ENCODE measurements at regions not wholly inside any gene's neighbourhood (a gene's known extent, or its start where the extent isn't known, plus 50 kb on each side); places are given as distances from the start of the nearest gene placed in this dataset.

DNA sequence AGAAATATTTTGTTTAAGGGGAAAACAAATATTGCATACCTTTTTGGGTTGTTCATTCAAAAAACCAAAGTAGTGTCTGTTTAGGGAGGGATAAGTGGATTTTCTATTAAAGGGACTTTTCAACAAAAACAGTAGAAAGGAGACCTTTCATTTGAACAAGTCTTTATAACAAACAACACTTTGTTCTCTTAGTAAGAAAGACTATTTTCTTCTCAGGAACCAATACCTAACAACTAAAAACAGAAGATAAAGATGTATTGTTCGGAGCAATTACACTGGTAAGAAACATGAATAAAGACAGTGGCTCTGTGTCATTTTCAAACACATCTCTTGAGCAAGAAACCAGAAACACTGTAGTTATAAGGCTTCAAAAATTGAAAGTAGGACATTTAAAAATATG is 1610.1 kb upstream of the PCDH20 start:
- no peaks in the 10 kb centered on the region for H3K4me1 ChIP-seq (ENCODE audit: control insufficient read depth, insufficient read depth, low read length)
- DNase-seq: no peak

DNA sequence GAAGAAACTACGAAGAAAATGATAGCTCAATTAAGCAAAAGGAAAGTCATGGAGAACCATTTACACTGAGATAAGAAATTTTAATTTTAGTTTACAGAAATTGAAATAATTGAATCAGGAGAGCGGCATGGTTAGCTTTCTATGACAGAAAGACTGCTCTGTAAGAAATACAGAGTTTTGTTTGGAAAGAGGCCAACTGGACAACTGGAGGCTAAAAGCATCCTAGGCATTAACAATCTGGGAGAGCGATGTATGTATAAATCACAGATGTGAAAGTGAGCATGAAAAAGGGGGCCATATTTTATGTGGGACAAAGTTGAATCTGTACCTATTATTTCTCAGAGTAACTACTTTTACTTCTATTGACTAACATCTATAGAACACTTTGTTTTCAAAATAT is 1608.8 kb upstream of the PCDH20 start:
- no peaks in the 10 kb centered on the region for H3K36me3 ChIP-seq (ENCODE audit: control insufficient read depth, insufficient read depth, low read length)
- no peaks in the 10 kb centered on the region for H3K4me1 ChIP-seq (ENCODE audit: control insufficient read depth, insufficient read depth, low read length)
- no peak for DNase-seq
- H3K4me3 ChIP-seq (ENCODE audit: low read length): no peak overlapping the region
- no peaks in the 10 kb centered on the region for H3K27me3 ChIP-seq (ENCODE audit: control insufficient read depth, insufficient read depth, low read length)
- H3K27ac ChIP-seq (ENCODE audit: low read length): no peak overlapping the region
- 93% methylated on average over 3 of the region's 3 CpGs for WGBS (ENCODE audit: insufficient coverage, low lambda C conversion rate)
- H3K9me3 ChIP-seq (ENCODE audit: control insufficient read depth, low read depth, low read length): no peaks in the 10 kb centered on the region

More for the DNA sequence above, 1610.1 kb upstream of the PCDH20 start:
- H3K27ac ChIP-seq (ENCODE audit: low read length): no peak overlapping the region
- no peaks in the 10 kb centered on the region for H3K9me3 ChIP-seq (ENCODE audit: control insufficient read depth, low read depth, low read length)
- H3K27me3 ChIP-seq (ENCODE audit: control insufficient read depth, insufficient read depth, low read length): no peaks in the 10 kb centered on the region
- WGBS (ENCODE audit: insufficient coverage, low lambda C conversion rate): 80% methylated on average over 1 of the region's 1 CpG
- H3K4me3 ChIP-seq (ENCODE audit: low read length): no peak overlapping the region
- H3K36me3 ChIP-seq (ENCODE audit: control insufficient read depth, insufficient read depth, low read length): no peaks in the 10 kb centered on the region

- no peak for DNase-seq
- no peaks in the 10 kb centered on the region for H3K36me3 ChIP-seq (ENCODE audit: control insufficient read depth, insufficient read depth, low read length)
- no peaks in the 10 kb centered on the region for H3K27me3 ChIP-seq (ENCODE audit: control insufficient read depth, insufficient read depth, low read length)
- no CpG with 5 or more reads among the region's 2 CpGs for WGBS (ENCODE audit: insufficient coverage, low lambda C conversion rate)
- H3K4me3 ChIP-seq (ENCODE audit: low read length): no peak overlapping the region
- H3K27ac ChIP-seq (ENCODE audit: low read length): no peak overlapping the region
- H3K4me1 ChIP-seq (ENCODE audit: control insufficient read depth, insufficient read depth, low read length): no peaks in the 10 kb centered on the region
- peaks cover 2% of the 10 kb centered on the region for H3K9me3 ChIP-seq (ENCODE audit: control insufficient read depth, low read depth, low read length)
Observed at GRCh38 chr13:63011996-63012395, 1596.3 kb upstream of the PCDH20 start.

DNA sequence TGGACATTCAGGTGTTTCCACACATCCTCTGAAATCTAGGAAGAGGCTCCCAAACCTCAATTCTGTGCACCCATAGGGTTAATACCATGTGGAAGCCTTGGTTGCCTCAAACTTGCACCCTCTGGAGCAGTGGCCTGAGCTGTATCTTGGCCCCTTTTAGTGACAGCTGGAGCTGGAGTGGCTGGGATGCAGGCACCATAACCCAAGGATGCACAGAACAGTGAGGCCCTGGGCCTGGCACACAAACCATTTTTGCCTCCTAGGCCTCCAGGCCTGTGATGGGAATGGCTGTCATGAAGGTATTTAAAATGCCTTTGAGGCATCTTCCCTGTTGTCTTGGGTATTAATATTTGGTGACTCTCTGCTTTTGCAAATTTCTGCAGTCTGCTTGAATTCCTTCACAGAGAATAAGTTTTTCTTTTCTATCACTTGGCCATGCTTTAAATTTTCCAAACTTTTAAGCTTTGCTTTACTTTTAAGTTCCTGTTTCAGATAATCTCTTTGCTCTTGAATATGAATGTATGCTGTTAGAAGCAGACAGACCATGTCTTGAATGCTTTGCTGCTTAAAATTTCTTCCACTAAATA is 1594.5 kb upstream of the PCDH20 start:
- no peak overlapping the region for H3K27ac ChIP-seq (ENCODE audit: low read length)
- no peak for DNase-seq
- H3K36me3 ChIP-seq (ENCODE audit: control insufficient read depth, insufficient read depth, low read length): no peaks in the 10 kb centered on the region
- H3K4me3 ChIP-seq (ENCODE audit: low read length): no peak overlapping the region
- H3K4me1 ChIP-seq (ENCODE audit: control insufficient read depth, insufficient read depth, low read length): no peaks in the 10 kb centered on the region
- no peaks in the 10 kb centered on the region for H3K27me3 ChIP-seq (ENCODE audit: control insufficient read depth, insufficient read depth, low read length)
- H3K9me3 ChIP-seq (ENCODE audit: control insufficient read depth, low read depth, low read length): no peaks in the 10 kb centered on the region

DNA sequence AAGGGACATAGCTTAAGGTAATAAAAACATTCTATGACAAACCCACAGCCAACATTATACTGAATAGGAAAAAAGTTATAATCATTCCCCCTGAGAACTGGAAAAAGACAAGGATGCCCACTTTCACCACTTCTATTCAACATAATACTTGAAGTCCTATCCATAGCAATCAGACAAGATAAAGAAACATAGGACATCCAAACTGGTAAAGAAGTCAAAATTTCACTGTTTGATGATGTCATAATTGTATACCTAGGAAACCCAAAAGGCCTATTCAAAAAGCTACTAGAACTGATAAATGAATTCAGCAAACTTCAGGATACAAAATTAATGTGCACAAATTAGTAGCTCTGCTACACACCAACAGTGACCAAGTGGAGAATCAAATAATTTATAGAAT is 1590.0 kb upstream of the PCDH20 start:
- no peak overlapping the region for H3K4me3 ChIP-seq (ENCODE audit: low read length)
- no peaks in the 10 kb centered on the region for H3K27me3 ChIP-seq (ENCODE audit: control insufficient read depth, insufficient read depth, low read length)
- no peak overlapping the region for H3K27ac ChIP-seq (ENCODE audit: low read length)
- no peaks in the 10 kb centered on the region for H3K4me1 ChIP-seq (ENCODE audit: control insufficient read depth, insufficient read depth, low read length)
- no peaks in the 10 kb centered on the region for H3K36me3 ChIP-seq (ENCODE audit: control insufficient read depth, insufficient read depth, low read length)
- H3K9me3 ChIP-seq (ENCODE audit: control insufficient read depth, low read depth, low read length): no peaks in the 10 kb centered on the region
- DNase-seq: no peak

GRCh38 chr13:62997696-62998095 is 1582.0 kb upstream of the PCDH20 start:
- WGBS (ENCODE audit: insufficient coverage, low lambda C conversion rate): no CpG with 5 or more reads among the region's 1 CpG
- Histone ChIP-seq H3K27me3 (ENCODE audit: control insufficient read depth, insufficient read depth, low read length) (no peaks in the 10 kb centered on the region), H3K27ac (ENCODE audit: low read length) (no peak overlapping the region)

DNA sequence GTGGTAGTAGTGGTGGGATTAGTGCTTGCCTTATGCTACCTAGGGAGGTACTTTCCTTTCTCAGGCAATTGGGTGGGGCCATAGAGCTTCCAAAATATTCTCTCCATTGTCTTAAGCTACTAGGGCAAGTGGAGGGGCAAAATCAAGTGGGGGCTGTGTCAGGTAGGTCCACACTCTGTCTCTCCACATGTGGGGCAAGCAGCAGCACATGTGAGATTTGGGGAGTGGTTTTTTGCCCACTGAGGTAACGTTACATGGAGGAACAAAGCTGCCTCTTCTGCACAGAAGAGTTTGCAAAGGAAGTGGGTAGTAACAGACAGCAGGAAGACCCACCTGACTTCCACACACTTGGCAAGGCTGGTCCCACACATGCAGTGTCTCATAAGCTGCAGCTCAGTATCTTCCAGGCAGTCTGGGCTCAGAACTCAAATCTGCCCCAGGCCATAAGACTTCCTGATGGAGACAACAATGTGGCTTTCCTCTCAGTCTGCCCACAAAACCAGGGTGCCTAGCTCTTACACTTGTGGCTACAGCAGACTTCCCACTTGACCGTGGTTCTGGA is 1581.5 kb upstream of the PCDH20 start:
- no CpG with 5 or more reads among the region's 2 CpGs for WGBS (ENCODE audit: insufficient coverage, low lambda C conversion rate)
- no peaks in the 10 kb centered on the region for H3K9me3 ChIP-seq (ENCODE audit: control insufficient read depth, low read depth, low read length)

More at GRCh38 chr13:62997696-62998095, 1582.0 kb upstream of the PCDH20 start:
- Histone ChIP-seq H3K4me1 (ENCODE audit: control insufficient read depth, insufficient read depth, low read length) (no peaks in the 10 kb centered on the region), H3K36me3 (ENCODE audit: control insufficient read depth, insufficient read depth, low read length) (no peaks in the 10 kb centered on the region), H3K4me3 (ENCODE audit: low read length) (no peak overlapping the region), H3K9me3 (ENCODE audit: control insufficient read depth, low read depth, low read length) (no peaks in the 10 kb centered on the region)
- no peak for DNase-seq

GRCh38 chr13:62973804-62974203 is 1558.2 kb upstream of the PCDH20 start:
- H3K4me1 ChIP-seq (ENCODE audit: control insufficient read depth, insufficient read depth, low read length): no peaks in the 10 kb centered on the region
- no peaks in the 10 kb centered on the region for H3K9me3 ChIP-seq (ENCODE audit: control insufficient read depth, low read depth, low read length)
- no peaks in the 10 kb centered on the region for H3K27me3 ChIP-seq (ENCODE audit: control insufficient read depth, insufficient read depth, low read length)
- no peaks in the 10 kb centered on the region for H3K36me3 ChIP-seq (ENCODE audit: control insufficient read depth, insufficient read depth, low read length)
- DNase-seq: no peak
- no peak overlapping the region for H3K4me3 ChIP-seq (ENCODE audit: low read length)
- WGBS (ENCODE audit: insufficient coverage, low lambda C conversion rate): 100% methylated on average over 1 of the region's 5 CpGs
- H3K27ac ChIP-seq (ENCODE audit: low read length): no peak overlapping the region

More for the DNA sequence above, 1581.5 kb upstream of the PCDH20 start:
- Histone ChIP-seq H3K27ac (ENCODE audit: low read length) (no peak overlapping the region), H3K27me3 (ENCODE audit: control insufficient read depth, insufficient read depth, low read length) (no peaks in the 10 kb centered on the region), H3K36me3 (ENCODE audit: control insufficient read depth, insufficient read depth, low read length) (no peaks in the 10 kb centered on the region), H3K4me1 (ENCODE audit: control insufficient read depth, insufficient read depth, low read length) (no peaks in the 10 kb centered on the region), H3K4me3 (ENCODE audit: low read length) (no peak overlapping the region)
- no peak for DNase-seq

GRCh38 chr13:62964522-62964921 is 1548.9 kb upstream of the PCDH20 start:
- no peaks in the 10 kb centered on the region for H3K36me3 ChIP-seq (ENCODE audit: control insufficient read depth, insufficient read depth, low read length)
- H3K27me3 ChIP-seq (ENCODE audit: control insufficient read depth, insufficient read depth, low read length): no peaks in the 10 kb centered on the region
- H3K9me3 ChIP-seq (ENCODE audit: control insufficient read depth, low read depth, low read length): no peaks in the 10 kb centered on the region
- no peak for DNase-seq
- H3K4me1 ChIP-seq (ENCODE audit: control insufficient read depth, insufficient read depth, low read length): no peaks in the 10 kb centered on the region
- no peak overlapping the region for H3K27ac ChIP-seq (ENCODE audit: low read length)
- no peak overlapping the region for H3K4me3 ChIP-seq (ENCODE audit: low read length)

GRCh38 chr13:62960723-62961122 is 1545.1 kb upstream of the PCDH20 start:
- Histone ChIP-seq H3K36me3 (ENCODE audit: control insufficient read depth, insufficient read depth, low read length) (no peaks in the 10 kb centered on the region), H3K9me3 (ENCODE audit: control insufficient read depth, low read depth, low read length) (no peaks in the 10 kb centered on the region), H3K4me3 (ENCODE audit: low read length) (no peak overlapping the region), H3K27me3 (ENCODE audit: control insufficient read depth, insufficient read depth, low read length) (no peaks in the 10 kb centered on the region), H3K4me1 (ENCODE audit: control insufficient read depth, insufficient read depth, low read length) (no peaks in the 10 kb centered on the region), H3K27ac (ENCODE audit: low read length) (no peak overlapping the region)
- DNase-seq: no peak
- no CpG with 5 or more reads among the region's 3 CpGs for WGBS (ENCODE audit: insufficient coverage, low lambda C conversion rate)

- no peak for DNase-seq
- H3K27ac ChIP-seq (ENCODE audit: low read length): no peak overlapping the region
- no peaks in the 10 kb centered on the region for H3K9me3 ChIP-seq (ENCODE audit: control insufficient read depth, low read depth, low read length)
- no peak overlapping the region for H3K4me3 ChIP-seq (ENCODE audit: low read length)
- H3K36me3 ChIP-seq (ENCODE audit: control insufficient read depth, insufficient read depth, low read length): no peaks in the 10 kb centered on the region
- no CpG with 5 or more reads among the region's 1 CpG for WGBS (ENCODE audit: insufficient coverage, low lambda C conversion rate)
- H3K4me1 ChIP-seq (ENCODE audit: control insufficient read depth, insufficient read depth, low read length): no peaks in the 10 kb centered on the region
- H3K27me3 ChIP-seq (ENCODE audit: control insufficient read depth, insufficient read depth, low read length): no peaks in the 10 kb centered on the region
Observed at GRCh38 chr13:62933809-62934208, 1518.2 kb upstream of the PCDH20 start.
